ENCODE measurements at regions not wholly inside any gene's neighbourhood (a gene's known extent, or its start where the extent isn't known, plus 50 kb on each side); places are given as distances from the start of the nearest gene placed in this dataset.

DNA sequence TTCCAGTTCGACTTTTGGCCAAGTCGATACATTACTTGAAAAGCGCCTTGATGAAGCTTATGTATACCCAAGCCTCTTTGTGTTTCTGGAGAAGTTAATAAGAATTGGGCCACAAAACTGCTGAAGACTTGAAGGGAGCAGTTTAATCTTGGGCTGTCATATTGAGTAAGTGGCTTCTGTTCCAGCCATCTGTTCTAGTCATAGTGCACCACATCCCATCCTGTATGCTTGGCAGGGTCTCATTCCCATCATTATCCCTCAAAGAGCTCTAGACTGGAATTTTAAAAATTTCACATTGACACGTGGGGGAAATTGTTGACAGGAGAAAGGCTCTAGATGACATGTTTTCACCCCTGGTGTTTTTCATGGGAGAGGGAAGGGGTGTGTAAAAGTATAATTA, 196.6 kb upstream of the PLPP4 start:
- TF ChIP-seq SP1 (IDR thresholded peaks at IDR 0.05) (no peak), BHLHE40 (IDR thresholded peaks at IDR 0.05; ENCODE audit: borderline replicate concordance) (no peak), FOXM1 (IDR thresholded peaks at IDR 0.05; ENCODE audit: borderline replicate concordance) (no peak)
